GM23338 (cell line): ENCODE measurements at regions not wholly inside any gene's neighbourhood (a gene's known extent, or its start where the extent isn't known, plus 50 kb on each side); places are given as distances from the start of the nearest gene placed in this dataset.

ENCODE experiments used
- ATAC-seq: fragments of 200-7000 bp; cut with Tn5 transposase; 3 replicates; pipeline ENCODE4 v1.9.1; 2020
- DNase-seq: peaks from one replicate; pipeline ENCODE4 v3.0.0-alpha.2; 2015; ENCODE audit warnings: low spot score
- H2AFZ ChIP-seq: fragments of 200-600 bp; sonication (generic); 2 replicates; pipeline ENCODE4 v1.8.0; 2016; ENCODE audit warnings: antibody characterized with exemption, mild to moderate bottlenecking, moderate library complexity
- H3F3A ChIP-seq: fragments of 200-600 bp; sonication (generic); replicated peaks from 2 replicates; pipeline ENCODE4 v1.8.0; 2017; ENCODE audit warnings: antibody characterized with exemption, mixed run types, low read depth
- H3K27ac ChIP-seq: fragments of 200-600 bp; sonication (generic); 2 replicates; pipeline ENCODE4 v1.6.1; 2016; ENCODE audit warnings: low read depth
- H3K27me3 ChIP-seq: fragments of 200-600 bp; sonication (generic); 2 replicates; pipeline ENCODE4 v1.8.0; 2016; ENCODE audit warnings: mild to moderate bottlenecking, mixed run types, moderate library complexity; ENCODE audit not compliant: insufficient read depth
- H3K36me3 ChIP-seq: fragments of 200-600 bp; sonication (generic); 2 replicates; pipeline ENCODE4 v1.8.0; 2016; ENCODE audit warnings: mild to moderate bottlenecking; ENCODE audit not compliant: insufficient read depth
- H3K4me1 ChIP-seq: fragments of 200-600 bp; sonication (generic); 2 replicates; pipeline ENCODE4 v1.8.0; 2016; ENCODE audit warnings: mild to moderate bottlenecking, moderate library complexity; ENCODE audit not compliant: insufficient read depth
- H3K4me2 ChIP-seq: fragments of 200-600 bp; sonication (generic); 2 replicates; pipeline ENCODE4 v1.7.1; 2017; ENCODE audit warnings: mixed run types
- H3K4me3 ChIP-seq: fragments of 200-600 bp; sonication (generic); 2 replicates; pipeline ENCODE4 v1.6.1; 2016; ENCODE audit warnings: mixed run types
- H3K79me2 ChIP-seq: fragments of 200-600 bp; sonication (generic); replicated peaks from 2 replicates; pipeline ENCODE4 v1.8.0; 2017; ENCODE audit warnings: mild to moderate bottlenecking; ENCODE audit not compliant: insufficient read depth
- H3K9me2 ChIP-seq: fragments of 200-600 bp; sonication (generic); 2 replicates; pipeline ENCODE4 v1.8.0; 2017; ENCODE audit not compliant: insufficient read depth
- H4K20me1 ChIP-seq: fragments of 200-600 bp; sonication (generic); replicated peaks from 2 replicates; pipeline ENCODE4 v1.8.0; 2017; ENCODE audit warnings: mild to moderate bottlenecking; ENCODE audit not compliant: insufficient read depth
- H3K27ac Mint-ChIP-seq: 2 replicates; pipeline ENCODE4 v1.8.0; 2020; ENCODE audit warnings: inconsistent platforms, mild to moderate bottlenecking, moderate library complexity, mixed read lengths
- H3K27me3 Mint-ChIP-seq: 3 replicates; pipeline ENCODE4 v1.8.0; 2022; ENCODE audit warnings: low read depth, mild to moderate bottlenecking, moderate library complexity, mixed read lengths, inconsistent platforms; ENCODE audit not compliant: insufficient read depth, poor library complexity
- H3K36me3 Mint-ChIP-seq: 3 replicates; pipeline ENCODE4 v1.8.0; 2021; ENCODE audit warnings: low read depth, mild to moderate bottlenecking, inconsistent platforms, moderate library complexity, mixed read lengths
- H3K4me1 Mint-ChIP-seq: 3 replicates; pipeline ENCODE4 v1.8.0; 2020; ENCODE audit warnings: mild to moderate bottlenecking, inconsistent platforms, mixed read lengths
- H3K4me3 Mint-ChIP-seq: 3 replicates; pipeline ENCODE4 v1.8.0; 2021; ENCODE audit warnings: moderate library complexity, mild to moderate bottlenecking, inconsistent platforms, mixed read lengths
- H3K9me3 Mint-ChIP-seq: 3 replicates; pipeline ENCODE4 v1.8.0; 2020; ENCODE audit warnings: moderate library complexity, mild to moderate bottlenecking, inconsistent platforms, mixed read lengths
- CREB1 ChIP-seq: fragments of 250-450 bp; sonication (Bioruptor Pico); IDR thresholded peaks from 2 replicates; pipeline ENCODE4 v1.5.0; 2020; ENCODE audit warnings: low read depth, mild to moderate bottlenecking, moderate library complexity
- CTCF ChIP-seq, 2 experiments: fragments of 200-600 bp in 1 of 2; sonication (generic) in 1 of 2; conservative IDR thresholded peaks; 2 replicates each; pipeline versions ENCODE4 v1.5.1 to v1.6.1; 2016 to 2017; ENCODE audit warnings: antibody characterized with exemption in 2 of 2, low read depth in 2 of 2, mild to moderate bottlenecking in 2 of 2, moderate library complexity in 1 of 2
- ETS1 ChIP-seq: IDR thresholded peaks from 2 replicates; pipeline ENCODE4 v1.6.1; 2016; ENCODE audit warnings: antibody characterized with exemption
- EZH2 ChIP-seq: fragments of 200-600 bp; sonication (generic); IDR thresholded peaks from one replicate; pipeline ENCODE4 v1.8.0; 2017; ENCODE audit warnings: antibody characterized with exemption, mild to moderate bottlenecking, low read depth; ENCODE audit not compliant: unreplicated experiment
- EZH2phosphoT487 ChIP-seq: fragments of 200-600 bp; sonication (generic); IDR thresholded peaks from one replicate; pipeline ENCODE4 v1.8.1; 2018; ENCODE audit warnings: antibody characterized with exemption; ENCODE audit not compliant: unreplicated experiment
- JUNB ChIP-seq: IDR thresholded peaks from one replicate; pipeline ENCODE4 v1.6.1; 2016; ENCODE audit warnings: antibody characterized with exemption; ENCODE audit not compliant: unreplicated experiment
- NANOG ChIP-seq: IDR thresholded peaks from 2 replicates; pipeline ENCODE4 v1.6.1; 2016; ENCODE audit warnings: antibody characterized with exemption, borderline replicate concordance
- POLR2AphosphoS5 ChIP-seq: IDR thresholded peaks from 2 replicates; pipeline ENCODE4 v1.6.1; 2016; ENCODE audit warnings: antibody characterized with exemption, low read depth
- STAT1 ChIP-seq: IDR thresholded peaks from one replicate; pipeline ENCODE4 v1.6.1; 2016; ENCODE audit warnings: antibody characterized with exemption; ENCODE audit not compliant: unreplicated experiment
- ZNF114 ChIP-seq: fragments of 250-450 bp; sonication (Bioruptor Pico); IDR thresholded peaks from 2 replicates; pipeline ENCODE4 v1.5.0; 2020; ENCODE audit warnings: mild to moderate bottlenecking, moderate library complexity
- ZNF331 ChIP-seq: fragments of 250-450 bp; sonication (Bioruptor Pico); IDR thresholded peaks from 2 replicates; pipeline ENCODE4 v1.5.0; 2020; ENCODE audit warnings: low read depth, mild to moderate bottlenecking, moderate library complexity
- TF ChIP-seq, protein P1 (sequence below): fragments of 250-450 bp; sonication (Bioruptor Pico); IDR thresholded peaks from 2 replicates; pipeline ENCODE4 v1.5.0; 2020; ENCODE audit warnings: mild to moderate bottlenecking, moderate library complexity
- TF ChIP-seq, protein P2 (sequence below): IDR thresholded peaks from one replicate; pipeline ENCODE4 v1.6.1; 2018; ENCODE audit warnings: antibody characterized with exemption; ENCODE audit not compliant: unreplicated experiment

DNA sequence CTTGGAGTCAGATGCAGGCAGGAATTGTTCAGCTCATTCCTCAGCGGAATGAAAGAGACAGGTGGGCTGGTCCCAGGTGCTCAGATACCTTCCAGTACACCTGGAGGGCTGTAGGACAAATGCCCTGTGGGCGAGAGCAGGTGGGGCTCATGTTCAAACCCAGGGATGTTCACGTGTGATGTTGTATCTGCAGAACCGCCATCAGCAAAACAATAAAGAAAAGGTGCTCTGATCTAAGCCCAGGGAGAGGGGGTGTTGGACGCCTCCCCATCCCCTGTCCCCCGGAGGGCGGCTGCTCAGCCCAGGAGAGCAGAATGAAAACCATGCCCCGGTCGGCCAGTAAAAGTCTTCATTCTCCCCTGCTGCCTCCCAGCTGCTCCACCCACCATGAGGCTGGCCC, 197.4 kb downstream of the HAUS1 start:
- TF ChIP-seq CREB1 (CRISPR knock-in tag) (no peak), CTCF (conservative IDR thresholded peaks at IDR 0.05; ENCODE audit: low read depth in 2 of 2) (no peak), NANOG (no peak), JUNB (no peak), EZH2phosphoT487 (no peak), ZNF331 (CRISPR knock-in tag) (no peak), ZNF114 (CRISPR knock-in tag) (no peak), EZH2 (no peak), ETS1 (no peak), STAT1 (no peak), POLR2AphosphoS5 (no peak)
- TF ChIP-seq, protein P1, sequence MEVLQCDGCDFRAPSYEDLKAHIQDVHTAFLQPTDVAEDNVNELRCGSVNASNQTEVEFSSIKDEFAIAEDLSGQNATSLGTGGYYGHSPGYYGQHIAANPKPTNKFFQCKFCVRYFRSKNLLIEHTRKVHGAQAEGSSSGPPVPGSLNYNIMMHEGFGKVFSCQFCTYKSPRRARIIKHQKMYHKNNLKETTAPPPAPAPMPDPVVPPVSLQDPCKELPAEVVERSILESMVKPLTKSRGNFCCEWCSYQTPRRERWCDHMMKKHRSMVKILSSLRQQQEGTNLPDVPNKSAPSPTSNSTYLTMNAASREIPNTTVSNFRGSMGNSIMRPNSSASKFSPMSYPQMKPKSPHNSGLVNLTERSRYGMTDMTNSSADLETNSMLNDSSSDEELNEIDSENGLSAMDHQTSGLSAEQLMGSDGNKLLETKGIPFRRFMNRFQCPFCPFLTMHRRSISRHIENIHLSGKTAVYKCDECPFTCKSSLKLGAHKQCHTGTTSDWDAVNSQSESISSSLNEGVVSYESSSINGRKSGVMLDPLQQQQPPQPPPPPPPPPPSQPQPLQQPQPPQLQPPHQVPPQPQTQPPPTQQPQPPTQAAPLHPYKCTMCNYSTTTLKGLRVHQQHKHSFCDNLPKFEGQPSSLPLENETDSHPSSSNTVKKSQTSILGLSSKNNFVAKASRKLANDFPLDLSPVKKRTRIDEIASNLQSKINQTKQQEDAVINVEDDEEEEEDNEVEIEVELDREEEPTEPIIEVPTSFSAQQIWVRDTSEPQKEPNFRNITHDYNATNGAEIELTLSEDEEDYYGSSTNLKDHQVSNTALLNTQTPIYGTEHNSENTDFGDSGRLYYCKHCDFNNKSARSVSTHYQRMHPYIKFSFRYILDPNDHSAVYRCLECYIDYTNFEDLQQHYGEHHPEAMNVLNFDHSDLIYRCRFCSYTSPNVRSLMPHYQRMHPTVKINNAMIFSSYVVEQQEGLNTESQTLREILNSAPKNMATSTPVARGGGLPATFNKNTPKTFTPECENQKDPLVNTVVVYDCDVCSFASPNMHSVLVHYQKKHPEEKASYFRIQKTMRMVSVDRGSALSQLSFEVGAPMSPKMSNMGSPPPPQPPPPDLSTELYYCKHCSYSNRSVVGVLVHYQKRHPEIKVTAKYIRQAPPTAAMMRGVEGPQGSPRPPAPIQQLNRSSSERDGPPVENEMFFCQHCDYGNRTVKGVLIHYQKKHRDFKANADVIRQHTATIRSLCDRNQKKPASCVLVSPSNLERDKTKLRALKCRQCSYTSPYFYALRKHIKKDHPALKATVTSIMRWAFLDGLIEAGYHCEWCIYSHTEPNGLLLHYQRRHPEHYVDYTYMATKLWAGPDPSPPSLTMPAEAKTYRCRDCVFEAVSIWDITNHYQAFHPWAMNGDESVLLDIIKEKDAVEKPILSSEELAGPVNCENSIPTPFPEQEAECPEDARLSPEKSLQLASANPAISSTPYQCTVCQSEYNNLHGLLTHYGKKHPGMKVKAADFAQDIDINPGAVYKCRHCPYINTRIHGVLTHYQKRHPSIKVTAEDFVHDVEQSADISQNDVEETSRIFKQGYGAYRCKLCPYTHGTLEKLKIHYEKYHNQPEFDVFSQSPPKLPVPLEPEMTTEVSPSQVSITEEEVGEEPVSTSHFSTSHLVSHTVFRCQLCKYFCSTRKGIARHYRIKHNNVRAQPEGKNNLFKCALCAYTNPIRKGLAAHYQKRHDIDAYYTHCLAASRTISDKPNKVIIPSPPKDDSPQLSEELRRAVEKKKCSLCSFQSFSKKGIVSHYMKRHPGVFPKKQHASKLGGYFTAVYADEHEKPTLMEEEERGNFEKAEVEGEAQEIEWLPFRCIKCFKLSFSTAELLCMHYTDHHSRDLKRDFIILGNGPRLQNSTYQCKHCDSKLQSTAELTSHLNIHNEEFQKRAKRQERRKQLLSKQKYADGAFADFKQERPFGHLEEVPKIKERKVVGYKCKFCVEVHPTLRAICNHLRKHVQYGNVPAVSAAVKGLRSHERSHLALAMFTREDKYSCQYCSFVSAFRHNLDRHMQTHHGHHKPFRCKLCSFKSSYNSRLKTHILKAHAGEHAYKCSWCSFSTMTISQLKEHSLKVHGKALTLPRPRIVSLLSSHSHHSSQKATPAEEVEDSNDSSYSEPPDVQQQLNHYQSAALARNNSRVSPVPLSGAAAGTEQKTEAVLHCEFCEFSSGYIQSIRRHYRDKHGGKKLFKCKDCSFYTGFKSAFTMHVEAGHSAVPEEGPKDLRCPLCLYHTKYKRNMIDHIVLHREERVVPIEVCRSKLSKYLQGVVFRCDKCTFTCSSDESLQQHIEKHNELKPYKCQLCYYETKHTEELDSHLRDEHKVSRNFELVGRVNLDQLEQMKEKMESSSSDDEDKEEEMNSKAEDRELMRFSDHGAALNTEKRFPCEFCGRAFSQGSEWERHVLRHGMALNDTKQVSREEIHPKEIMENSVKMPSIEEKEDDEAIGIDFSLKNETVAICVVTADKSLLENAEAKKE (CRISPR knock-in tag) = no peak
- TF ChIP-seq, protein P2, sequence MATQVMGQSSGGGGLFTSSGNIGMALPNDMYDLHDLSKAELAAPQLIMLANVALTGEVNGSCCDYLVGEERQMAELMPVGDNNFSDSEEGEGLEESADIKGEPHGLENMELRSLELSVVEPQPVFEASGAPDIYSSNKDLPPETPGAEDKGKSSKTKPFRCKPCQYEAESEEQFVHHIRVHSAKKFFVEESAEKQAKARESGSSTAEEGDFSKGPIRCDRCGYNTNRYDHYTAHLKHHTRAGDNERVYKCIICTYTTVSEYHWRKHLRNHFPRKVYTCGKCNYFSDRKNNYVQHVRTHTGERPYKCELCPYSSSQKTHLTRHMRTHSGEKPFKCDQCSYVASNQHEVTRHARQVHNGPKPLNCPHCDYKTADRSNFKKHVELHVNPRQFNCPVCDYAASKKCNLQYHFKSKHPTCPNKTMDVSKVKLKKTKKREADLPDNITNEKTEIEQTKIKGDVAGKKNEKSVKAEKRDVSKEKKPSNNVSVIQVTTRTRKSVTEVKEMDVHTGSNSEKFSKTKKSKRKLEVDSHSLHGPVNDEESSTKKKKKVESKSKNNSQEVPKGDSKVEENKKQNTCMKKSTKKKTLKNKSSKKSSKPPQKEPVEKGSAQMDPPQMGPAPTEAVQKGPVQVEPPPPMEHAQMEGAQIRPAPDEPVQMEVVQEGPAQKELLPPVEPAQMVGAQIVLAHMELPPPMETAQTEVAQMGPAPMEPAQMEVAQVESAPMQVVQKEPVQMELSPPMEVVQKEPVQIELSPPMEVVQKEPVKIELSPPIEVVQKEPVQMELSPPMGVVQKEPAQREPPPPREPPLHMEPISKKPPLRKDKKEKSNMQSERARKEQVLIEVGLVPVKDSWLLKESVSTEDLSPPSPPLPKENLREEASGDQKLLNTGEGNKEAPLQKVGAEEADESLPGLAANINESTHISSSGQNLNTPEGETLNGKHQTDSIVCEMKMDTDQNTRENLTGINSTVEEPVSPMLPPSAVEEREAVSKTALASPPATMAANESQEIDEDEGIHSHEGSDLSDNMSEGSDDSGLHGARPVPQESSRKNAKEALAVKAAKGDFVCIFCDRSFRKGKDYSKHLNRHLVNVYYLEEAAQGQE = no peak
- H3K79me2 ChIP-seq = no peaks in the 10 kb centered on the region
- Mint-ChIP-seq H3K36me3 (no peaks in the 10 kb centered on the region), H3K4me1 (peaks cover 7% of the 10 kb centered on the region), H3K9me3 (0 out of 3 replicates have a peak, but pooled peaks cover 3% of the 10 kb centered on the region), H3K4me3 (no peak overlapping the region), H3K27ac (no peak overlapping the region), H3K27me3 (peaks cover 9% of the 10 kb centered on the region)
- no peaks in the 10 kb centered on the region for H3K27me3 ChIP-seq
- no peaks in the 10 kb centered on the region for H3K4me1 ChIP-seq
- no peaks in the 10 kb centered on the region for H3K9me2 ChIP-seq
- H2AFZ ChIP-seq = no peak overlapping the region
- H3F3A ChIP-seq = no peaks in the 10 kb centered on the region
- H3K4me2 ChIP-seq = no peak overlapping the region
- no peak overlapping the region for H3K27ac ChIP-seq
- H4K20me1 ChIP-seq = no peaks in the 10 kb centered on the region
- DNase-seq (no peak), ATAC-seq (no peak)
- no peaks in the 10 kb centered on the region for H3K36me3 ChIP-seq
- H3K4me3 ChIP-seq = no peak overlapping the region
